Prostate gland (tissue), 2 donors: ENCODE measurements at regions not wholly inside any gene's neighbourhood (a gene's known extent, or its start where the extent isn't known, plus 50 kb on each side); places are given as distances from the start of the nearest gene placed in this dataset.

Source experiments
- POLR2A ChIP-seq: fragments of 450-650 bp; IDR thresholded peaks from one replicate; pipeline ENCODE4 v1.6.1; 2016; ENCODE audit warnings: antibody characterized with exemption, mild to moderate bottlenecking
- POLR2AphosphoS5 ChIP-seq: sonication (generic); formaldehyde crosslinking; IDR thresholded peaks from one replicate; pipeline ENCODE4 v1.6.1; 2017; ENCODE audit warnings: antibody characterized with exemption
- TF ChIP-seq, protein P1 (sequence below), 4 experiments: fragments of 200-600 bp in 2 of 4; fragments of 450-650 bp in 2 of 4; sonication (generic) in 2 of 4; IDR thresholded peaks; 1 replicate in 3 of 4; 2 replicates in 1 of 4; pipeline ENCODE4 v1.5.1; 2016 to 2019; ENCODE audit warnings: antibody characterized with exemption in 4 of 4, mild to moderate bottlenecking in 2 of 4, moderate library complexity in 2 of 4

GRCh38 chr10:128318366-128318765, 192.1 kb upstream of the MKI67 start:
- TF ChIP-seq POLR2AphosphoS5 = no peak
- TF ChIP-seq, protein P1, sequence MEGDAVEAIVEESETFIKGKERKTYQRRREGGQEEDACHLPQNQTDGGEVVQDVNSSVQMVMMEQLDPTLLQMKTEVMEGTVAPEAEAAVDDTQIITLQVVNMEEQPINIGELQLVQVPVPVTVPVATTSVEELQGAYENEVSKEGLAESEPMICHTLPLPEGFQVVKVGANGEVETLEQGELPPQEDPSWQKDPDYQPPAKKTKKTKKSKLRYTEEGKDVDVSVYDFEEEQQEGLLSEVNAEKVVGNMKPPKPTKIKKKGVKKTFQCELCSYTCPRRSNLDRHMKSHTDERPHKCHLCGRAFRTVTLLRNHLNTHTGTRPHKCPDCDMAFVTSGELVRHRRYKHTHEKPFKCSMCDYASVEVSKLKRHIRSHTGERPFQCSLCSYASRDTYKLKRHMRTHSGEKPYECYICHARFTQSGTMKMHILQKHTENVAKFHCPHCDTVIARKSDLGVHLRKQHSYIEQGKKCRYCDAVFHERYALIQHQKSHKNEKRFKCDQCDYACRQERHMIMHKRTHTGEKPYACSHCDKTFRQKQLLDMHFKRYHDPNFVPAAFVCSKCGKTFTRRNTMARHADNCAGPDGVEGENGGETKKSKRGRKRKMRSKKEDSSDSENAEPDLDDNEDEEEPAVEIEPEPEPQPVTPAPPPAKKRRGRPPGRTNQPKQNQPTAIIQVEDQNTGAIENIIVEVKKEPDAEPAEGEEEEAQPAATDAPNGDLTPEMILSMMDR (IDR thresholded peaks at IDR 0.05) = no peak
- TF ChIP-seq POLR2A = no peak
